HG02981 (cell line): ENCODE measurements at regions not wholly inside any gene's neighbourhood (a gene's known extent, or its start where the extent isn't known, plus 50 kb on each side); places are given as distances from the start of the nearest gene placed in this dataset.
A peak's percentile ranks its signal among the peaks of the same experiment; 100 is the strongest.
"Not testable (repeated sequence)": the region's sequence is repeated elsewhere in the genome, so short reads cannot be mapped to it uniquely, and the experiment has no call there.

Experiments
- ATAC-seq: cut with Tn5 transposase; IDR thresholded peaks from one replicate; pipeline ENCODE4 v1.9.1; 2021; ENCODE audit warnings: mild to moderate bottlenecking, moderate library complexity; ENCODE audit not compliant: unreplicated experiment

DNA sequence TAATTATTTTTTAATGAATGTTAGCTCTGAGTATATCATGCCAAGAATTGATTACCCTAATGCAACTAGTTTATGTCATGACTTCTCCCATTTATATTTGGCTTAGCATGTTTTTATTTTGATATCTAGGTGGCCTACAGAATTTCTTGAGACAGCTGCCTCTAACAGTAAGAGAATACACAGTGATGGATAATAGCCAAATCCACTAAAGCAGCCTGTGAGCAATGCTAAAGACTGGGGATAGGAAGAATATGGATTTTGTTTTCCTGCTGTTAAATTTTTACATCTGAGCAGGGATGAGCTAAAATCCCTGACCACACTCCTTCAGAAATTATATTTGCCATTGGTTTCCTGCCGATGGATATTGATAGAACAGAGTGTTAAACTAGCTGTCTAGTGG lies 149.3 kb upstream of the TGFBR2 start:
- no peak for ATAC-seq

DNA sequence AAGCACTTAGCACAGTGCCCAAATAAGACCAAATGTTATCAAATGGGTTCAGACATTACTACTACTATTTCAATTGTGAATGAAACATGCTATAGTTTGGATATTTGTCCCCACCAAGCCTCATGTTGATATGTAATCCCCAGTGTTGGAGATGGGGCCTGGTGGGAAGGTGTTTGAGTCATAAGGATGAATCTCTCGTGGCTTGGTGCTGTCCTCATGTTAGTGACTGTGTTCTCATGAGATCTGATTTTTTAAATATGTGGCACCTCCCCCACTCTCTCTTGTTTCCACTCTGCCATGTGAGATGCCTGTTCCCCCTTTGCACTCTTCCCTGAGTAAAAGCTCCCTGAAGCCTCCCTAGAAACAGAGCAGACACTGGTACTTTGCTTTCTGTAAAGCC lies 148.7 kb upstream of the TGFBR2 start:
- ATAC-seq = no peak

DNA sequence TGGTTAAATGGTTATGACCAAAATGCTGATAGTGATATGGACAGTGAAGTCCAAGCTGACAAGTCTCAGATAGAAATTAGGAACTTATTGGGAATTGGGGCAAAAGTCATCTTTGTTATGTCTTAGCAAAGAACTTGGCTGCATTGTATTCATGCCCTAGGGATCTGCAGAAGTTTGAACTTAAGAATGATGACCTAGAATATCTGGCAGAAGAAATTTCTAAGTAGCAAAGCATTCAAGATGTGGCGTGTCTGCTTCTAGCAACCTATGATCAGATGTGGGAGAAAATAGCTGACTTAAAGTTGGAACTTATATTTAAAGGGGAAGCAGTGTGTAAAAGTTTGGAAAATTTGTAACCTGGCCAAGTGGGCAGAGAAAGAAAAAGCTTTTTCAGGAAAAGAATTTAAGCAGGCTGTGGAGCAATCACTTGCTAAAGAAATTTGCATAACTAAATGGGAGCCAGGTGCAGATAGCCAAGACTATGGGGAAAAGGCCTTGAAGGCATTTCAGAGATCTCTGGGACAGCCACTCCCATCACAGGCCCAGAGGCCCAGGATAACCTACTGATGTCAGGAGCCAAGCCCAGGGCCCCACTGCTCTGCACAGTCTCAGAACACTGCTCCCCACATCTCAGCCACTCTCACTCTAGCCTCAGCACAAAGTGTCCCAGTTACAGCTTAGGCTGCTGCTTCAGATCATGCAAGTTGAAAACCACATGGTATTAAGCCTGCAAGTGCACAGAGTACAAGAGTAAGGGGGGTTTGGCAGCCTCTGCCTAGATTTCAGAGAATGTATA lies 147.8 kb upstream of the TGFBR2 start:
- no peak for ATAC-seq

DNA sequence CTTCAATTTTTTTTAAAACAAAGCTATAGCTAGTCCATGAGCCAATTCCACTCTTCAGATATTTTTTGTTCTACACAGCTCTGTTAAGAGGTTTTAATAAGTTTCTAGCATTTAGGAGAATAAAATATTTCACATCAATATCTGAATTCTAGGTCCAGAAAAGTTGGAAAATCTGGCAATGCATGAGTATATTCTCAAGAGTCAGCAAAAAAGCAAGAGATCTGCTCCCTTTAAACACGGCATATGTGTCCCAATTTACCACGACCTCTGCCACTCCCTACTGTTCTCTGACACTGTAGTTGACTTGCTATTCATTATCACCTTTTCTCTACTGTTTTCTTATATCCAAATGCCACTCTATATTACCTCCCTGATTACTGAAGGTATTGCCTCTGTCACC lies 145.1 kb upstream of the TGFBR2 start:
- ATAC-seq = no peak

DNA sequence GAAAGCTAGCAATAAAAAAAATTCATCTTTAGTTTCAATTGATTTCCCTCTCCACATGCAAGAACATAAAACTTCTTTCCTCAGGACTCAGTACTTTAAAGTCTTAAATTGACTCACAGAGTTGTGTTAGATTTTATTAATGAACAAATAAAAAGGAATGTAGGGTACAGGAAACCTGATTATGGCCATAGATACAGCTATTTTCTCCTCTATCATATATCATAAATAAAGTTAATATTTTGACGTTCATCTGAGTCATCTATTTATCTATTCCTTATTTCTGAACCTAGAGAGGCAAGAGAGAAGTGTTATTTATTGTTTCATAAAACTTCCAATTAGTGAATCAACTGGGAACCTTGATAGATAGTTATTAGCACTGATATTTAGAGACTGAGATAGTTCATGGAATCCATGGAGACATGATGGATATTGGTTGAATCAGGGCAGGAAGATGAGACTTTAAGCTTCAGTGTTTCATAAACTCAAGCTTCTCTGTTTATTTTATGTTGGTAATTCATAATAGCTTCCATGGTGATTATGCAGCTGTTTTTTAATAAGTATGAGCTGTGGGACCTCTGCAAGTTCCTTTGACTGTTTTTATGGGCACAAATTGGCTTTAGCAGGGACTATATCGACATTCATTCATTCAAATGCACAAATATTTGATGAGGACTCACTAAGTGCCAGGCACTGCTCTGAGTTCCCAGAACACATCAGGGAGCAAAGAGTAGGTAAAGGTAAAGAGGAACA lies 143.5 kb upstream of the TGFBR2 start:
- no peak for ATAC-seq

DNA sequence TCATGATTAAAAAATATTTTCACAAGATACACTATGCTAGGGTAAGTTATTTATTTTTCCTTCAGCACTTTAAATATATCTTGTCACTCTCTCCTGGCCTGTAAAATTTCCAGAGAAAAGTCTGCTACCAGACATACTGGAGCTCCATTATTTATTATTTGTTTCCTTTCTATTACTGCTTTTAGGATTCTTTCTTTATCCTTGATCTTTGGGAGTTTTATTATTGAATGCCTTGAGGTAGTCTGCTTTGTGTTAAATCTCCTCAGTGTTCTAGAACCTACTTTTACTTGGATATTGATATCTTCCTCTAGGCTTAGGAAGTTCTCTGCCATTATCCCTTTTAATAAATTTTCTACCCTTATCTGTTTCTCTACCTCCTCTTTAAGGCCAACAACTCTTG lies 142.0 kb upstream of the TGFBR2 start:
- no peak for ATAC-seq

DNA sequence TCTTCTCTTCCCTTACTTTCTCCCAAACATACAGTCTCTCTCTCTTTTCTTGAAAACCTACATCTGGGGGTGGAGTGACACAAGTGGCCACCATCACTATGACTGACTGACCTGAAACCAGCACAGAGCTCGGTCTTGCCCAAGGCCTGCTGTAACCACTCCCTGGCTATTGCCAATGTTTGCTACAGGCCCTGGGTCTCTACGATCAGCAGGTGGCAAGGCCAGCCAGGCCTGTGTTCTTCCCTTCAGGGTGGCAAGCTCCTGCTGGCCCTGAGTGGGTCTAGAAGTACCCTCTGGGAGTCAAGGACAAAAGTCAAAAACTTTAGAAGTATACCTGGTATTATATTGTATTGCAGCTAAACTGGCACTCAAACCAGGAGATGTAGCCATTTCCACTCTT lies 140.9 kb upstream of the TGFBR2 start:
- ATAC-seq = no peak

DNA sequence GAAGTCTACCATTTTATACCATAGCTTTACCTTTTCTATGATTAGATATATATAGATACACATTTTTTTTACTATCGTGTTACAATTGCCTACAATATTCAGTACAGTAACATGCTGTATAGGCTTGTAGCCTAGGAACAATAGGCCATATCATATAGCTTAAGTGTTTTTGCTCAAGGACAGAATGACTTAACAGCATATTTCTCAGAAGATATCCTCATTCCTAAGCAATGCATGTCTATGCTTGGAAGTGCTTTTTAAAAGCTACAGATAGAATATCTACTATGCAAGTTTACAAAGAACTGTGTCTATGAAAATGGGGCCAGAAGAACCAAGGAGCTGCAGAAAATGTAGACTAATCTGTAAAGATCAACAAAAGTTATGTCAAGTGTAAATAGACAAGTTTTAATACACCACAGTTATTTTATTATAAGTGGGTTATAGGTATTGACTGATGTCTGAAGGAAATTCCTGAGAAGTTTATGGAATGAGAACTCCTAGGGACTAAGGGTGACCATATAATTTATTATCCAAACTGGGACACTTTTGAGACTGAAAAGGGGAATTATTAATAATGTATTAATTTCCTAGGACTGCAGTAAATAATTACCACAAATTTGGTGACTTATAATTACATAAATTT lies 138.7 kb upstream of the TGFBR2 start:
- no peak for ATAC-seq

DNA sequence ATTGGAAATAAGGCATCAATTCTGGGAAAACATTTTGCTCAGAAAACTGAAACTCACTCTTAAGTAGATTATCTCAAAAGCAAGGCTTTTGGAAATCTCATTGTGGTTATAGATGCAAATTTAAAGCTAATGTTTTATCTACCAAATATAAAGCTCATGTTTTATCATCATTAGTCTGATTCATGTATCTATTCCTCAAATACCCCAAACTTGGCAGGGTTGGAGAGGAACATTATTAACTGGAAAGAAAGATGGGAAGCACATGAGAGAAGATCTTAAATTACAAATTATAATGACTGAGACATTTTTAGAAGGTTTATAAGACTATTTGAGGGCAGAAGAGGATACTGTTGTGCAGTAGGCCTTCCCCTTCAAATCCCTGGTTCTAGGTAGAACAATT lies 137.3 kb upstream of the TGFBR2 start:
- ATAC-seq = no peak

DNA sequence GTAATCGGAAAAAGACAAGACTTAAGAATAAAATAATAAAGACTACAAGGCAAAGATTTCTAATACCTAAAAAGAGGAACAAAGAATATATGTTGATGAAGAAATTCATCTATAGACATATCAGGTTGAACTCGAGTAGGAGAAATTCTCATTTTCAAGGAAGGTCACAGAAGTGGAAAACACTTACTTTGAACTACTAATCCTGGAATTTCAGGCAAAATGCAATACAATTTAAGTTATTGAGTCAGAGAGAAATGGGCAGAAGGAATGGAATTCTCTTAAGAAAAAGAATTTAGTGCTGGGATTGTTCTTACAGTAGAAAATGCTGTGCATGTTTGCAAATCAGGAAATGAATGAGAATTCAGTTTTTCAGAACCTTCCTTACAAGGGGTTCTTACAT lies 135.9 kb upstream of the TGFBR2 start:
- ATAC-seq = no peak

DNA sequence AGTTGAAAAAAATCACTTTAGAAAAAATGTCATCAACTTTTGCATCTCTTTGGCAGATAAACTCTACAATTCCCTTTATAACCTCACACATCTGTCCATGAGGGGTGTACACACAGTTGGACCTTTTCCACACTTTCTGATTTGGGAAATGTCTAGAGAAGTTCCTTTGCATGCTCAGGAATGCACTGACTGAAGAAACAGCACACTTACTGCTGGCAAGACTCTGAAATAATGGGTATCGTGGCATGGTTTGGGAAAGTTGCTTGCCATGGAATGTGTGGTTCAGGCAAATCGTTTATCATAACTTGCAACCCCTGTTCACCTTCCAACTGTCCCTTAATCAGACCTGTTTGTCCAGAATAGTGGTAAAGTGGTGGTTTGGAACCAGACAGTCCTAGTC lies 135.3 kb upstream of the TGFBR2 start:
- ATAC-seq = no peak

DNA sequence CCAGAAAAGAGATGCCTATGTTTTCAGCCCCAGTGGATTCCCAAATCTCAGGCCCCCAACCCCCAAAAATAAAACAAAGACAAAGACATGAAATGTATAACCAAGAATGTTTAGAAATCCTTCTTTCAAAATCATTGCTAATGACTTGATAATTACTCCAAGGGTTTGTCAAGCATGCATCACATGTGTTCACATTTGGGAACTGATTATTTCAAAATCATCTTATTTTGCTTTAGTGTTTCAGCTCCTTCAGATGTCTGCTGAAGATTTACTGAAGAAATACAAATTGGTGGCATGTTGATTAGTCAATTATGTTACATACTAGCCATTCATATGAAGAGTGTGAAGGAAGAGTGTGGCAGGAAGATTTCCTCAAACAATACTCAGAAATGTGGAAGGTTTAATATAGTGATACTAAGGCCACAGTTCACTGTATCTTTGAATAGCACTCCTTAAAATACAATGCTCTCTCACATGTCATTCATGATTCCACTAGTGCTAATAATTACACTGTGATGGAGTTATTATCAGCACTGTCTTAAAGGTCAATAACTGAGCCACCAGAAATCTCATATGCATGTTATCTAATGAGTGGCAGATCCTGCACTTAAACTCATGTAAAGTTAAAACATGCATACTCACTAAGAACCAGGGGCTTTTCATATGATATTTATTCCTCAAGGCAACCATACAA lies 134.5 kb upstream of the TGFBR2 start:
- no peak for ATAC-seq

DNA sequence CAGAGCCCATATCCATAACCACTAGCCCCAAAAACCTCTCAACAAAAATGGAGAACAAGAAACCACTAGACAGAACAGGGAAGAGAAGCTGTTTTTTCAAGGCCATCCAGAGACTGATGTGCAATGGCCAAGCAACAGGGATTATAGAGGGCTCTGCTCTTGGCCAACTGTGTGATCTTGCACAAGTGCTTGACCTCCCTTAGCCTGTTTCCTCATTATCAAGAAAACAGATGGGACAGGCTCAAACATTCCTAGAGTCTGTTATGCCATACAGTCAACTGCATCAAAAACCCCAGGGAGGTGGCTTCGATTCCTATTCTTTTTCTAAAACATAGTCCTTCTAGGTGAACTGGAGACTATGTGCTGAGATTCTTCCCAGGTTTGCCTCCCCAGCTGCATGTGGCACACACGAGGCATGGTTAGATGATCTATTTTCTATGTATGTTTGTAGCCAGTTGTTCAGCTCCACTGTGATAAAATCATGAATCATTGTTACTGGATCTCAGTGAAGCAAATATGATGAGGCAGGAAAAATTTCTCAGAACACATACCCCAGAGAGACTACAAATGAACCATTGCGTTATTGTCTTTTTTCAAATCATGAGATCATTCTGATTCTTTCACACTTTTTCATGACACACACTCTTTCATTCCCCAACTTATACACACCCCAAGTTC lies 132.9 kb upstream of the TGFBR2 start:
- no peak for ATAC-seq

DNA sequence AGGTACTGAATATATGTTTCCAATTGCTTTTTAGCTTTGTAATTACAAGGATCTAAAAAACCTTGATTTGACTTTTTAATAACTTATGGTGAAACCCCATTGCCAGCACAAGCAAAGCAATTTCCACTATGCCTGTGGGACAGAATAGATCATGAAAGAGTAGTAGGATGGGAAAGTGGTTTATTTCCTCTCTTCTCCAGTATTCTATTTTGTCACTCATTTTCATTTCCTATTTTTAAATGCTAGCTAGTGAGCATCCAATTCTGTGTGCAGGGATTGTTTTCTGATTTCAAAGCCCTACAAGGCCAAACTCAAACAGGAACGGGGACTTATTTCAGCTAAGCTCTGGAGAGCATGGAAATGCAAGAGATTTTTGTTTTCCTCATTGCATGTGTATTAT lies 132.0 kb upstream of the TGFBR2 start:
- no peak for ATAC-seq

DNA sequence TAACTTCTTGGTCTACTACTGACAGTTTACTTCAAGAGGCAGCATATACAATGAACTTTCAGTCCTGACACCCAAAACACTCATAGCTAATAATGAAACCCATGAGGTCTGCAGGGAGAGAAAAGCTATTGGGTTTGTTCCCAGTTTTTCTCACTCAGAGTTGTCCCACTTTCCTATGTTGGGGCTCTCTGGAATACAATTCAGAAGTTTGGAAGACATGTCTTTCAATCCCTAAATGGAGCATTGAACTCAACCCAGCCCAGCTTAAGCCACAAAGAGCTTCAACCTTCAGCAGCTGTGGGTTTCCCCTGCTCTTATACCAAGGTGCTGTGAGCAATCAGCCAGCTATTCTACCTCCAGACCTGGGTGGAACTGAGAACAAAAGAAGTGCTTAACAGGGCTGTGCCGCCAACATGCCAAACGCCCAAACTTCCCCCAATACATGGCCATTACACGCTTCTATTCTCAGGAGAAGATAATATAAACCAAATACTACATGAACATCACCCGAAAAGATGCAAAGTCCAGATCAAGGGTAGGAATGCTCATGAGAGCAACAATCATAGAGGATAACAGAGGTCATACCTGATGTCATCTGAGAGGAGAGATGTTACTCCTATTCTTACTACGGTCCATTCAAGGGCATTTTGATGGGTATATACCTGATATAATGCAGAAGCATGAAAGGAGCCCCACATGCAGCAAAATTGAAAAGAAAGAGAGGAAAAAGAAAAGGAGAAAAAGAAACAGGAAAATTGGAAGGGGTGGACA lies 131.2 kb upstream of the TGFBR2 start:
- peak; percentile 83 for ATAC-seq

DNA sequence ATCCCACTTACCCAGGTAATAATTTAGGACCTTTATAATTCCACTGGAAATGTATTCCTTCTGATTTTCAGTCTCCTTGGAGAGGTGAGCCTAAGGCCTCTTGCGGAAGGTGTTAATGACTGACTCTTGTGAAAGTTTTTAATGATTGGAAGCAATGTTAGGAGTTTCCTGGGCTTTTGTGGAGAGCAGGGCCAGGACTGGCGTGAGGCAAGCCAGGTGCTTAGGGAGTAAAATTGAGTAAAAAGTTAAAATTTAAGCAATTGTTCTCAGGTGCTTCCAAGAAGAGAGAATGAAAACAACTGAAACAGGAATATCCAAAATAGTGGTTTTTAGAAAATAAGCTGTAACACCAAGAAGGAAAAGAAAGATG lies 130.6 kb upstream of the TGFBR2 start:
- ATAC-seq = no peak

DNA sequence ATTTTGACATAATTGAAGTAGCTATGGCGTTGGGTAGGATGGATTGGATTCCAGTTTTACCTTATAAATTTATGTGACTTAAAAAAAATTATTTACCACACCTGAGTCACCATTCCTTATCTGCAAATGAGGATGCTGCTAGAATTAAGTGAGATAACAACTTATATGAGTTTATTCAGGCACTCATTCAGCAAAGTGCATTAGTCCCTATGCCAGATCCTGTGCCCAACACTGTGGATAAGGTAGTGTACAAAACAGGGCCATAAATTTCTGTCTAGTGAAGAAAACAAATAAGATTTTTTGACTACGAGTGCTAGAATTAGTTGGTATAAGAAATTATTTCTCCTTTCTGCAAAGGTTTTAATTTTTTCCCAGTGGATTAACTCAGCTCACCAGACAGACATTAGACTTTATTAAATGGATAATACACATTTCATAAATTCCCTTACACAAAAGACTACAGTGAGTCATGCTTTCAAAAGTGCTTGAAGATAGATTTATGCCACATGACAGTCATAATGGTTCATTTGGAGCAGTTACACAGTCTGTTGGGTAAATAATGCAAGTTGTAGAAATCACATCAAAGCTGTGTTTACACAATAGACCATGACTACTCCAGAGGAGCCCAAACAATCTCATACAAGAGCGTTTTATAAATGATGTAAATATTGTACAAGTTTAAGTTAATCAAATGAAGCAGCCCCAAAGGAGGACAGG lies 129.9 kb upstream of the TGFBR2 start:
- no peak for ATAC-seq

DNA sequence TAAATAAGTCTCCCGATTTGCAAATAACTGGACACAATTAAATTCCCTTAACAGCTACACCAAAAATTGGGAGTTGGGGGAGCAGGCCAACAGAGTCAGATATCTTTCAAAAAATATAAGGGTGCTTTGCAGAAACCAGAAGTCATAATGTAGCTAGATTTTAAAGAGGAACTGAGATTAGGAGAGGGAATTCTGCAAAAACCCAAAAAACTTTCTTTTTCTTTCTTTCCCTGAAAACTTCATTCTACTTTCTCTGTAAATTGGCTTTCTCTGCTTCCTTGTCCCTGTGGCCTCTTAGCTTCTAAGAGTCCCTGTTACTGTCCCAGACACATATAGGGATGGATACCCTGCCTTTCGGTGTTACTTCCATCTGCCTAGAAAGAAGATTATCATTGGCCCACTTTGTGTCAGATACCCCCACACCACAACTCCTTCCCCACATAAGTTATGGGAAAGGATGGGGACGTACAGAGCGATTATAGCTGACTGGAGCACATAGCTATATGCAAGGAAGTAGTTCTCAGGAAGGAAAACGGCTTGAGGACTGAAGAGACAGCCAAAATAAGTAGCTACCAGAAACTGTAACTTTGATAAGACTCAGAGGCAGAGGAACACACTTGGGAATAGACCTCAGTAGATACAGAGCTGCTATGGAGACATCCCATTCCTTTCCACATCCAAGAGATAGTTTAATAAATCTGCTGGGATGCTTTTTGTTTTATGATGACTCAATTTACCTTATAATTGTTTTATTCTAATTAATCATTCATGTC lies 129.1 kb upstream of the TGFBR2 start:
- no peak for ATAC-seq

DNA sequence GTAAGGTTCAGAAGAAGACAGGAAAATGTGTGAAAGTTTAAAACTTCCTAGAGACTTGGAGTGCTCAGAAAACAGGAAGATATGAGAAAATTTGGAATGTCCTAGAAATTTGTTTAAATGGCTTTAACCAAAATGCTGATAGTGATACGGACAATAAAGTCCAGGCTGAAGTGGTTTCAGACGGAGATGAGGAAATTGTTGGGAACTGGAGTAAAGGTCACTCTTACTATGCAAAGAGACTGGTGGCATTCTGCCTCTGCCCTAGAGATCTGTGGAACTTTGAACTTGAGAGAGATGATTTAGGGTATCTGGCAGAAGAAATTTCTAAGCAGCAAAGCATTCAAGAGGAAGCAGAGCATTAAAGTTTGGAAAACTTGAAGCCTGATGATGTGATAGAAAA lies 126.7 kb upstream of the TGFBR2 start:
- not testable (repeated sequence) for ATAC-seq
